Activated CD4-positive, alpha-beta T cell treated with anti-CD3 and anti-CD28 coated beads for 36 hours (primary cell): ENCODE measurements at regions not wholly inside any gene's neighbourhood (a gene's known extent, or its start where the extent isn't known, plus 50 kb on each side); places are given as distances from the start of the nearest gene placed in this dataset.

Experiments used
- ATAC-seq: fragments of 200-7000 bp; cut with Tn5 transposase; one replicate; pipeline ENCODE4 v1.10.0; 2021; ENCODE audit warnings: mild to moderate bottlenecking, moderate library complexity
- CTCF ChIA-PET: fragments of 350-600 bp; sonication (Branson Sonifier 250); formaldehyde crosslinking; loops from one replicate; lab custom pipeline; 2021; ENCODE audit warnings: antibody characterized with exemption; lab: Charles Lee
- POLR2A ChIA-PET: fragments of 350-600 bp; sonication (Branson Sonifier 250); formaldehyde crosslinking; loops from one replicate; lab custom pipeline; 2021; ENCODE audit warnings: antibody characterized with exemption, inconsistent platforms; lab: Charles Lee
- DNase-seq: peaks from one replicate; pipeline ENCODE4 v3.0.0-alpha.2; 2020
- H3K27ac Mint-ChIP-seq: one replicate; pipeline ENCODE4 v1.8.0; 2021; ENCODE audit warnings: mixed read lengths
- H3K27me3 Mint-ChIP-seq: one replicate; pipeline ENCODE4 v1.8.0; 2021; ENCODE audit warnings: mixed read lengths
- H3K36me3 Mint-ChIP-seq: one replicate; pipeline ENCODE4 v1.8.0; 2021; ENCODE audit warnings: low read depth, mixed read lengths
- H3K4me1 Mint-ChIP-seq: one replicate; pipeline ENCODE4 v1.8.0; 2021; ENCODE audit warnings: mixed read lengths
- H3K4me3 Mint-ChIP-seq: one replicate; pipeline ENCODE4 v1.8.0; 2021; ENCODE audit warnings: mild to moderate bottlenecking, moderate library complexity, mixed read lengths
- H3K9me3 Mint-ChIP-seq: one replicate; pipeline ENCODE4 v1.8.0; 2021; ENCODE audit warnings: low read depth, mixed read lengths
- intact Hi-C, 2 experiments: fragments of 100-400 bp; cut with DNase I in 1 of 2; cut with micrococcal nuclease in 1 of 2; formaldehyde crosslinking; loops; one replicate each; pipeline versions ENCODE4 v1.14.2 to v1.15.1; 2022 to 2024; cut with DNase I, micrococcal nuclease

GRCh38 chr13:99075268-99076191 lies 97.7 kb upstream of the DOCK9 start:
- Mint-ChIP-seq H3K4me3 (peak overlapping the region; percentile 51), H3K4me1 (peaks cover 70% of the 10 kb centered on the region), H3K9me3 (peaks cover 17% of the 10 kb centered on the region), H3K27me3 (no peaks in the 10 kb centered on the region), H3K27ac (peak overlapping the region; percentile 93), H3K36me3 (peaks cover 37% of the 10 kb centered on the region)
- intact Hi-C loops = loop anchor here in 1 of 2 experiments (1.0 to 2.0 kb wide), 2 partner anchors 11 to 49 kb away; no protein-coding TSS in a partner anchor
- CTCF ChIA-PET = interaction anchor here (0.6 to 2.9 kb wide), 3 partner anchors 9 to 25 kb away, joined by 3 to 8 read pairs (median 6); no protein-coding TSS in a partner anchor
- peak; percentile 87 for ATAC-seq
- POLR2A ChIA-PET = interaction anchor here (0.6 to 0.7 kb wide), 2 partner anchors 19 to 581 kb away, joined by 3 to 4 read pairs; no protein-coding TSS in a partner anchor
- no peak for DNase-seq

DNA sequence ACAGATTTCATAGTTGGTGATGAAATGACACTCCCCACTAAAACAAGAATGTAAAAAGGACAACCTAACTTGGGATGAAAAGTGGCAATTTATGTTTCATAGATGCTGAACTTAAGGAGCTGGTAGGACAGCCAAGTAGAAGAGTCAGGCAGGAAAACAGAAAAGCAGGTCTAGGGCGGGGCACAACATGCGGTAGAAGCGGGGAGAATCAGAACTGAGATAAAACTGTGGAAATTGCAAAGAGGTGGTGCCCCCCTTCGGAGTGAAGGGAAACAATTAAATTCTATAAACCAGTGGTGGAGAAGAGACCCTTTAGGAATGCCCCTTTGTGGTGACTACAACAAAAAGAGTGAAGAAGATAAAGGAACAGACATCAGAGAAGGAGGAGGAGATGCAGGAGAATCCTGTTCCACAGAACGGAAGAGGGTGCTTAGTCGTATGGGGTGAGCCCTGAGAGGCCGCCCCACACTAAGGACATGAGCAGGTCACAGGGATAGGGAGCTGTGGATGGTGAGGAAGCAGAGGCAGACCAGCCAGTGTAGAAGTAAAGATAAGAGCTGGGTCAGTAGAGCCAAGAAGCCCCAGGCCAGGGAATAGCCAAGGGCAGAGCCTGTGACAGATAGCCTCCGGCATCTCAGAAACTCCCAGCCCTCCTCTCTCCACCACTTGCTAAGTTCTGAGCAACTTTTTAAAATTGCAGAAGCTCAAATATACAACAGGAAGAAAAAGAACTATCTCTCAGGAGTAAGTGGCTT lies 100.3 kb upstream of the DOCK9 start:
- Mint-ChIP-seq H3K36me3 (peaks cover 26% of the 10 kb centered on the region), H3K9me3 (peaks cover 14% of the 10 kb centered on the region), H3K27me3 (no peaks in the 10 kb centered on the region), H3K27ac (peak overlapping the region; percentile 27), H3K4me1 (peaks cover 62% of the 10 kb centered on the region), H3K4me3 (no peak overlapping the region)
- intact Hi-C loops = no loop called here
- CTCF ChIA-PET = interaction anchor here (0.6 to 1.8 kb wide), 2 partner anchors 12 to 14 kb away, joined by 3 to 5 read pairs; no protein-coding TSS in a partner anchor
- DNase-seq (no peak), ATAC-seq (peak; percentile 12)
- POLR2A ChIA-PET = no interaction called here

DNA sequence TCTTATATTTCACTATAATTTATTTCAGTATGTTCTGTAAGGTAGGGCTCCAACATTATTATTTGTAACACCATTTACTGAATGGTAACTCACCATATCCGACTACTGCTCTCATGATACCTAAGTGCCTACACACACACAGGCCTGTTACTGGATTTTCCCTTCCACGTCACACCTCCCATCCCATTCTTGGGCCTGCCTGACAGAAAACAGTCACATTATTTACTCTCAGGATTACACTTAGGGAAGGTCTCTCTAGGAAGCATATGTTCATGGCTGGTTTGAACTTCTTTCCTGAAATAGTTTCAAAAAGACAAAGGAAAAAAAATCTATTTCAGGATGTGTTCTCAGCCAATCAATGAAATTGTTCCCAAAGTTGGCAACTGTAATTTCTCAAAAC lies 102.3 kb upstream of the DOCK9 start:
- ATAC-seq = no peak
- Mint-ChIP-seq H3K27ac (no peak overlapping the region), H3K27me3 (no peaks in the 10 kb centered on the region), H3K4me1 (peaks cover 72% of the 10 kb centered on the region), H3K4me3 (no peak overlapping the region), H3K9me3 (peaks cover 2% of the 10 kb centered on the region), H3K36me3 (peaks cover 10% of the 10 kb centered on the region)
- ChIA-PET CTCF (no interaction called here), POLR2A (no interaction called here)
- intact Hi-C loops = loop anchor here in 1 of 2 experiments (10.0 kb wide), 1 partner anchor 1595 kb away; the partner anchor contains the start of gene TMTC4
- no peak for DNase-seq

DNA sequence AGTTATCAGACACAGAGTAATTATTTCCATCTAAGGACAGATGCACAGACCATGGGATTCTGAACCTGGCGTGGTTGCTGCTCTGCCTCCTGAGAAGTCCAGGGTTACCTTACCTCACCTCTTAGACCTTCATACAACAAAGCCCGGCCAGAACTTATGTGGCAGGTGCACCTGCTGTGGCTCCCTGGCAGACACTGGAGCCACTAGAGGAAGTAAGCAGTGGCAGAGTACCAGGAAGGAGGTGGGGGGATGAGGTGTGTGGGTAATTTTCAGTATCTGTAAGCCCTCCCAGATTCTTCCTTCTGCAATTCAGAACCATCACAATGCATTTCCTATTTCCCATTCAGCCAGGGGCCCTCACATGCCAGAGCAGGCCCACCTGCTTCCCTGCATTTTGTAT lies 106.1 kb upstream of the DOCK9 start:
- POLR2A ChIA-PET = no interaction called here
- no peak for ATAC-seq
- H3K27ac Mint-ChIP-seq = peak overlapping the region; percentile 63
- H3K9me3 Mint-ChIP-seq = no peaks in the 10 kb centered on the region
- peak overlapping the region; percentile 78 for H3K4me3 Mint-ChIP-seq
- H3K4me1 Mint-ChIP-seq = peaks cover 47% of the 10 kb centered on the region
- H3K27me3 Mint-ChIP-seq = no peaks in the 10 kb centered on the region
- DNase-seq = no peak
- intact Hi-C loops = loop anchor here in 1 of 2 experiments (10.0 kb wide), 1 partner anchor 1591 kb away; the partner anchor contains the start of gene TMTC4
- peaks cover 1% of the 10 kb centered on the region for H3K36me3 Mint-ChIP-seq
- CTCF ChIA-PET = interaction anchor here (0.9 to 1.9 kb wide), 6 partner anchors 11 to 41 kb away, joined by 3 to 8 read pairs (median 3); no protein-coding TSS in a partner anchor

DNA sequence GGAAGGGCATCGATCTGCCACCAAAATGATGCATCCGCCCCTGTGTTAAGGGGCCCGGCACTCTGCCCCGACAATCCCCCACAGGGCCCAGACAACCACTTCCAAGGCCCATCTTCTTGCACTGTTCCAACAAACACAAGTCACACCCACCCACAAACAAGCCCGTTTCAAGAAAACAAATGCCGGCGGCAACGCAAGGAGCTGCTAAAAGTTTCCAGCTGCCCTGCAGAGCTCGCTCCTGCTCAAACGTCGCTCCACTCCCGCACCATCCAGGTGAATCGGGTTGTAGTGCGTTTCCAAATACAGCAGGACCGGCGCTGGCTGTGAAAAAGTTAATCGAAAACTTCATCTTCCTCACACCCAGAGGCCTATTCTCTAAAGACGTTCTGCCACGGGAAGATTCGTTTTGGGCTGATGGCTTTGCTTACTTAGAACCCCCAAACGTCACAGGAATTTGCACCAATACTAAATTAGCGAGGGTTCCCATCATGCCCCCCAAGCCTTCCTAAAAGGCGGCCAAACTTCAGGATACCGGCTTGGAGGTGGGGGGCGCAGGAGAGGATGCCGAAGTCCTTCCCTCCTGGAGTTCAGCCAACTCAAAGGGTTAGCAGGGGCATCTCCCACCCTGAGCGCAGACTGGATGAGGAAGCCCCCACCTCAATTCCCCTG lies 107.4 kb upstream of the DOCK9 start:
- Mint-ChIP-seq H3K4me3 (peak overlapping the region; percentile 78), H3K9me3 (no peaks in the 10 kb centered on the region), H3K27me3 (no peaks in the 10 kb centered on the region), H3K27ac (peak overlapping the region; percentile 83), H3K36me3 (no peaks in the 10 kb centered on the region), H3K4me1 (peaks cover 41% of the 10 kb centered on the region)
- peak; percentile 45 for DNase-seq
- intact Hi-C loops = loop anchor here (1.0 to 10.0 kb wide), 8 partner anchors 37 to 1590 kb away; partner anchors contain the start of genes CLYBL (in 1 of the 2), STK24 (in 1 of the 2), TMTC4 (in 1 of the 2) and UBAC2 (in 1 of the 2)
- CTCF ChIA-PET = interaction anchor here (0.7 to 3.0 kb wide), 4 partner anchors 23 to 85 kb away, joined by 3 to 16 read pairs (median 6); no protein-coding TSS in a partner anchor
- no peak for ATAC-seq
- POLR2A ChIA-PET = interaction anchor here (1.1 kb wide), 1 partner anchor 40 kb away, joined by 5 read pairs; no protein-coding TSS in a partner anchor

DNA sequence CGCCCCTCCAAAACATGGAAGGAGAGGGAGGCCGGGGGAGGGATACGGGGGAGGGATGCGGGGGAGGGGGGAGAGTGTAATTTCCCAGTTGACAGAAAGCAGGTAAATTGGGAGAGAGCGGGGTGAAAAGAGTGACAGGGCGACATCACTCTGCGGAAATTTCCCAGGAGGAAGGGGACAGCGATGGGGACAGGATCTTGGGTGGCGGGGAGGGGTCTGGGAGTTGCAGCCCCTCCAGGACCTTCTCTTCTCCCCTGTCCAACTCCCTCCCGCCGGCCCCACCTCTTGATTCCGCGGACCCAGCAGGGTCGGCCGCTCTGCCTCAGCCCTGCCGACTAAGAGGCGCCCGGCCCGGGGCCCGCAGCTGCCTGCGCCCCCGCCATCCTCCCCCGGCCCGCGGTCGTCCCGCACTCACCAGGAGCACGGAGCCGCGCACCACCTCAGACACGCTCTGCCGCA lies 108.0 kb upstream of the DOCK9 start:
- H3K27me3 Mint-ChIP-seq = no peaks in the 10 kb centered on the region
- no peaks in the 10 kb centered on the region for H3K36me3 Mint-ChIP-seq
- no peaks in the 10 kb centered on the region for H3K9me3 Mint-ChIP-seq
- intact Hi-C loops = loop anchor here (1.0 to 10.0 kb wide), 13 partner anchors 10 to 1589 kb away; partner anchors contain the start of genes CLYBL (in 1 of the 2), GPR18 (in 1 of the 2), STK24 (in 1 of the 2) and TMTC4 (in 1 of the 2)
- ATAC-seq = no peak
- DNase-seq = no peak
- H3K4me3 Mint-ChIP-seq = peak overlapping the region; percentile 78
- ChIA-PET POLR2A (interaction anchor here (1.1 kb wide), 1 partner anchor 41 kb away, joined by 5 read pairs; no protein-coding TSS in a partner anchor), CTCF (interaction anchor here (0.7 to 3.0 kb wide), 2 partner anchors 57 to 86 kb away, joined by 3 to 16 read pairs; no protein-coding TSS in a partner anchor)
- H3K27ac Mint-ChIP-seq = no peak overlapping the region
- H3K4me1 Mint-ChIP-seq = peaks cover 36% of the 10 kb centered on the region

DNA sequence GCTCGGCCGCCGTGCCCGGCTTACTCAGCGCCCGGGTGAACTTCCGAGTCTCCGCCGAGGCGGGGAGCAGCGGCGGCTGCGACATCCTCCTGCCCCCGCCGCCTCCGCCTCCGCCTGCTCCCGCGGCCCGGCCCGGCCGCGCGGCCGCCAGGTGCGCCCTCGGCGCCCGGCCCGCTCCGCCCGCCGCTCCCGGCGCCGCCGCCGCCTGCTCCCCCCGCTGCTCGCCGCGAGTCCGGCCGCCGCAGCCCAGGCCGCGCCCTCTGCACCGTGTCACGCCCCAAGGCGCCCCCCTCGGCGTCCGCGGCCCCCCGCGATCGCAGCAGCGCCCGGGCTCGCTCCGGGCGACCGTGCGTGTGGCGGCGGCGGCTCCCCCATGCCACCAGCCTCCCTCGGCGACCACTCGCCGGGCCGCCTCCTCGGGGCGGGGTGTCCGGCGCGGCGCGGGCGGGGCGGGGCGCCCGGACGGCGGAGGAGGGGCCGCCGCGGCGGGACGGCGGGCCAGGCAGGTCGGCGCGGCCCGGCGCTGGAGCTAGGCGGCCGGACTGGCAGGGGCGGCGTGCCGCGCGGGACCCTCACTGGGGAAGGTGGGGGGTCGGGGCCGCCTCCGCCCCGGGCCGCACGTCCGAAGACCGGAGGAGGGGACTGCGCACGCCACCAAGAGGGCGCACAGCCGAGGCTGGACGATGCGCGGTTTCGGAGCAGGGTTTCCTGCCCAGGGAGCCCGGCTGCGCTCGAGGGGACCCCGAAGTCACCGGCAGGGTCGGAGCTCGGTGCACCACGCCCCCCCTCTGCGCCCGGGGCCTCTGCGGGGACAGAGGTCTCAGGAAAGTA lies 108.6 kb upstream of the DOCK9 start:
- no peaks in the 10 kb centered on the region for H3K36me3 Mint-ChIP-seq
- ATAC-seq (peak; percentile 54), DNase-seq (peak; percentile 88)
- H3K27ac Mint-ChIP-seq = no peak overlapping the region
- H3K9me3 Mint-ChIP-seq = no peaks in the 10 kb centered on the region
- intact Hi-C loops = loop anchor here (1.0 to 10.0 kb wide), 18 partner anchors 10 to 1588 kb away; partner anchors contain the start of genes CLYBL (in 1 of the 2), GPR18 (in 1 of the 2), STK24 (in 1 of the 2) and TM9SF2 (in 1 of the 2)
- ChIA-PET CTCF (interaction anchor here (0.7 to 3.0 kb wide), 2 partner anchors 58 to 86 kb away, joined by 3 to 16 read pairs; no protein-coding TSS in a partner anchor), POLR2A (interaction anchor here (0.5 to 1.1 kb wide), 2 partner anchors 10 to 41 kb away, joined by 5 to 9 read pairs; no protein-coding TSS in a partner anchor)
- no peaks in the 10 kb centered on the region for H3K27me3 Mint-ChIP-seq
- H3K4me3 Mint-ChIP-seq = peak overlapping the region; percentile 89
- peaks cover 31% of the 10 kb centered on the region for H3K4me1 Mint-ChIP-seq

DNA sequence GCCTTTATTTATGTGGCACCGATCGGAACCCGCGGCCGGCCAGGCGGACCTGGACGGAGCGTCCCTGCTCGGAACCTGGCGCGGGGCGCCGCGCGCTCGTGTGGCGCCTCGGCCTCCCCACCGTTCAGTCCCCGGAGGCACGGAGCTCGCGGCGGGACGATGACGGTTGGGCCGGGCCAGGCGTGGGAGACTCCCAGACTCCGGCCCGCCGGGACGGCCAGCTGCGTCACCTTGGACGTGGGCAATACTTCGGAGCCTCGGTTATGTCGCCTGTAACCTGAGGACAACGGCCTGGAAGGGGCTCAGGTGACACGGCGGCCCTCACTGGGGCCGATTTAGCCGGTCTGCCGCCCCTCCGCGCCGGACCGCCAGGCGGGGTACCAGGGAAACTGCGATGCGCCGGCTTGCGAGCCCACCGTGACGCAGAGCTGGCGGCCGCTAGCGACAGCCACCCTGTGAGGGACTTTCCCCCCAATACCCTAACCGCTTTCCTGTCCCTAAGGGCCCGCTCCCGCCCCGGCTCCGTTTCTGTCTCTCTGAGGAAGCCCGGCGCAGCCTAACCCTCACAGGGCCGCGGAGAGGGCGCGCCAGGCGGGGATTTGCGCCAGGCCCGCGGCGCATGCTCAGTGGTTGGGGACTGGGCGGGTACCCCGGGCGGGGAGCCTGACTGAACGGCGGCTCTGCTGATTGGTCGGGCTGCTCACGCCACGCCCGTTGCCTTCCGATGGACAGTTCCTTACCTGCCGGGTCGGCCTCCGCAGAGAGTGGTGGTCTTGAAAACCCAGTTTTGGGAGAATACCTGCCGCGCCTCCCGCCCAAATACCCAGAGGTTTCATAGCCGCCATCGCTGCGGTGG lies 109.5 kb upstream of the DOCK9 start:
- CTCF ChIA-PET = interaction anchor here (0.6 to 3.0 kb wide), 4 partner anchors 58 to 537 kb away, joined by 3 to 16 read pairs (median 3); no protein-coding TSS in a partner anchor
- H3K4me3 Mint-ChIP-seq = peak overlapping the region; percentile 89
- no peaks in the 10 kb centered on the region for H3K36me3 Mint-ChIP-seq
- ATAC-seq (peak; percentile 89), DNase-seq (peak; percentile 96)
- H3K27ac Mint-ChIP-seq = peak overlapping the region; percentile 95
- H3K27me3 Mint-ChIP-seq = no peaks in the 10 kb centered on the region
- H3K9me3 Mint-ChIP-seq = no peaks in the 10 kb centered on the region
- H3K4me1 Mint-ChIP-seq = peaks cover 31% of the 10 kb centered on the region
- intact Hi-C loops = loop anchor here (1.0 to 10.0 kb wide), 17 partner anchors 35 to 1587 kb away; partner anchors contain the start of genes CLYBL (in 1 of the 2), GPR18 (in 1 of the 2), STK24 (in 1 of the 2) and TM9SF2 (in 1 of the 2)
- POLR2A ChIA-PET = interaction anchor here (0.5 to 0.6 kb wide), 2 partner anchors 10 to 22 kb away, joined by 3 to 9 read pairs; no protein-coding TSS in a partner anchor
